ENCODE measurements at regions not wholly inside any gene's neighbourhood (a gene's known extent, or its start where the extent isn't known, plus 50 kb on each side); places are given as distances from the start of the nearest gene placed in this dataset.

GRCh38 chr15:94177112-94177511, 54.2 kb upstream of the MCTP2 start:
- DNase-seq, result no peak

- no peak for DNase-seq
These were observed 55.9 kb upstream of the MCTP2 start for GRCh38 chr15:94175420-94175819.

- no peak for DNase-seq
These were observed 57.0 kb upstream of the MCTP2 start for GRCh38 chr15:94174399-94174802.

GRCh38 chr15:94168250-94168649, 63.1 kb upstream of the MCTP2 start:
- no peak for DNase-seq

GRCh38 chr15:94164971-94165370, 66.4 kb upstream of the MCTP2 start:
- DNase-seq, result no peak

GRCh38 chr15:94164202-94164807, 67.1 kb upstream of the MCTP2 start:
- peak; percentile 12 for DNase-seq

- DNase-seq, result no peak
These were observed 68.4 kb upstream of the MCTP2 start for GRCh38 chr15:94162939-94163338.

GRCh38 chr15:94154255-94154654, 77.1 kb upstream of the MCTP2 start:
- no peak for DNase-seq

GRCh38 chr15:94145046-94145445, 86.3 kb upstream of the MCTP2 start:
- DNase-seq, result no peak

- DNase-seq, result no peak
These were observed 89.6 kb upstream of the MCTP2 start for GRCh38 chr15:94141802-94142201.

- DNase-seq, result no peak
These were observed 95.7 kb upstream of the MCTP2 start for GRCh38 chr15:94135486-94136147.

- no peak for DNase-seq
These were observed 99.5 kb upstream of the MCTP2 start for GRCh38 chr15:94131875-94132274.

- DNase-seq, result no peak
These were observed 100.9 kb upstream of the MCTP2 start for GRCh38 chr15:94130504-94130903.

GRCh38 chr15:94127006-94127405, 104.4 kb upstream of the MCTP2 start:
- DNase-seq, result no peak

GRCh38 chr15:94125698-94126097, 105.7 kb upstream of the MCTP2 start:
- DNase-seq, result no peak

GRCh38 chr15:94125156-94125555, 106.2 kb upstream of the MCTP2 start:
- no peak for DNase-seq

GRCh38 chr15:94122516-94122915, 108.8 kb upstream of the MCTP2 start:
- no peak for DNase-seq

GRCh38 chr15:94119923-94120775, 111.2 kb upstream of the MCTP2 start:
- DNase-seq, result no peak

- no peak for DNase-seq
These were observed 112.0 kb upstream of the MCTP2 start for GRCh38 chr15:94119298-94119811.

- no peak for DNase-seq
These were observed 120.8 kb upstream of the MCTP2 start for GRCh38 chr15:94110476-94111130.

GRCh38 chr15:94107652-94108051, 123.7 kb upstream of the MCTP2 start:
- DNase-seq, result no peak

- DNase-seq, result no peak
These were observed 125.6 kb upstream of the MCTP2 start for GRCh38 chr15:94105760-94106159.

- DNase-seq, result no peak
These were observed 130.5 kb upstream of the MCTP2 start for GRCh38 chr15:94100863-94101262.

All from activated effector memory CD4-positive, alpha-beta T cell treated with Interleukin-2 at 50 U/mL for 16 hours (primary cell).